Activated CD8-positive, alpha-beta T cell treated with anti-CD3 and anti-CD28 coated beads for 36 hours (primary cell): ENCODE measurements at regions not wholly inside any gene's neighbourhood (a gene's known extent, or its start where the extent isn't known, plus 50 kb on each side); places are given as distances from the start of the nearest gene placed in this dataset.
A peak's percentile ranks its signal among the peaks of the same experiment; 100 is the strongest.

Experiments
- ATAC-seq: fragments of 200-7000 bp; cut with Tn5 transposase; one replicate; pipeline ENCODE4 v1.10.0; 2021; ENCODE audit warnings: mild to moderate bottlenecking, moderate library complexity
- CTCF ChIA-PET: fragments of 350-600 bp; sonication (Branson Sonifier 250); formaldehyde crosslinking; loops from one replicate; lab custom pipeline; 2021; ENCODE audit warnings: antibody characterized with exemption; lab: Charles Lee
- POLR2A ChIA-PET: fragments of 350-600 bp; sonication (Branson Sonifier 250); formaldehyde crosslinking; loops from one replicate; lab custom pipeline; 2021; ENCODE audit warnings: antibody characterized with exemption; lab: Charles Lee
- DNase-seq: peaks from one replicate; pipeline ENCODE4 v3.0.0-alpha.2; 2020
- H3K27ac Mint-ChIP-seq: one replicate; pipeline ENCODE4 v1.8.0; 2021; ENCODE audit warnings: mild to moderate bottlenecking, mixed read lengths
- H3K27me3 Mint-ChIP-seq: one replicate; pipeline ENCODE4 v1.8.0; 2021; ENCODE audit warnings: mixed read lengths
- H3K36me3 Mint-ChIP-seq: one replicate; pipeline ENCODE4 v1.8.0; 2021; ENCODE audit warnings: low read depth, mixed read lengths
- H3K4me1 Mint-ChIP-seq: one replicate; pipeline ENCODE4 v1.8.0; 2021; ENCODE audit warnings: low read depth, mixed read lengths
- H3K4me3 Mint-ChIP-seq: one replicate; pipeline ENCODE4 v1.8.0; 2021; ENCODE audit warnings: mild to moderate bottlenecking, moderate library complexity, mixed read lengths
- H3K9me3 Mint-ChIP-seq: one replicate; pipeline ENCODE4 v1.8.0; 2021; ENCODE audit warnings: mixed read lengths
- intact Hi-C: fragments of 100-400 bp; cut with micrococcal nuclease; formaldehyde crosslinking; loops from one replicate; pipeline ENCODE4 v1.10.0; 2022
- TF ChIP-seq, protein P1 (sequence below): fragments of 200-600 bp; IDR thresholded peaks from one replicate; pipeline ENCODE4 v1.8.0; 2022; ENCODE audit warnings: antibody characterized with exemption, mild to moderate bottlenecking

DNA sequence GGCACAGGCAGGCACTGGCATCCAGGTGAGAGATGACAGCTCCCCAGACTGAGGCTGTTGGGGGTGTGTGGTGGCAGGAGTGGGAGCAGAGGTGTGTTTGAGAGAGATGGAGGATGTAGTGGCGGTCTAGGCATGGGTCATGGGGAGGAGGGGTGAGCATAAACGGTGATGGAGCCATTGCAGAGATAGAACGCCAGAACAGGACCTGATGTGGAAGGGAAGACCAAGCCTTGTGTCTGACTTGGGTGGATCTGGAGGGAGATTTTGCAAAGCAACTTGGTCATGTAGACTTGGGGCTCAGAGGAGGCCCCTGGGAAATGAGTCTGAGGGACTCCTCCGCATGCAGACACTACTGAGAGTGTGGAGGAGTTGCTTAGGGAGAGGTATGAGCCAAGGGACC, 50.0 kb upstream of the CLDN5 start:
- CTCF ChIA-PET: no interaction called here
- TF ChIP-seq, protein P1, sequence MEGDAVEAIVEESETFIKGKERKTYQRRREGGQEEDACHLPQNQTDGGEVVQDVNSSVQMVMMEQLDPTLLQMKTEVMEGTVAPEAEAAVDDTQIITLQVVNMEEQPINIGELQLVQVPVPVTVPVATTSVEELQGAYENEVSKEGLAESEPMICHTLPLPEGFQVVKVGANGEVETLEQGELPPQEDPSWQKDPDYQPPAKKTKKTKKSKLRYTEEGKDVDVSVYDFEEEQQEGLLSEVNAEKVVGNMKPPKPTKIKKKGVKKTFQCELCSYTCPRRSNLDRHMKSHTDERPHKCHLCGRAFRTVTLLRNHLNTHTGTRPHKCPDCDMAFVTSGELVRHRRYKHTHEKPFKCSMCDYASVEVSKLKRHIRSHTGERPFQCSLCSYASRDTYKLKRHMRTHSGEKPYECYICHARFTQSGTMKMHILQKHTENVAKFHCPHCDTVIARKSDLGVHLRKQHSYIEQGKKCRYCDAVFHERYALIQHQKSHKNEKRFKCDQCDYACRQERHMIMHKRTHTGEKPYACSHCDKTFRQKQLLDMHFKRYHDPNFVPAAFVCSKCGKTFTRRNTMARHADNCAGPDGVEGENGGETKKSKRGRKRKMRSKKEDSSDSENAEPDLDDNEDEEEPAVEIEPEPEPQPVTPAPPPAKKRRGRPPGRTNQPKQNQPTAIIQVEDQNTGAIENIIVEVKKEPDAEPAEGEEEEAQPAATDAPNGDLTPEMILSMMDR: no peak
- no peak overlapping the region for H3K27ac Mint-ChIP-seq
- no peak for ATAC-seq
- no peaks in the 10 kb centered on the region for H3K36me3 Mint-ChIP-seq
- no peaks in the 10 kb centered on the region for H3K9me3 Mint-ChIP-seq
- H3K4me3 Mint-ChIP-seq: no peak overlapping the region
- H3K27me3 Mint-ChIP-seq: no peaks in the 10 kb centered on the region
- POLR2A ChIA-PET: no interaction called here
- peaks cover 27% of the 10 kb centered on the region for H3K4me1 Mint-ChIP-seq
- no peak for DNase-seq
- intact Hi-C loops: no loop called here

DNA sequence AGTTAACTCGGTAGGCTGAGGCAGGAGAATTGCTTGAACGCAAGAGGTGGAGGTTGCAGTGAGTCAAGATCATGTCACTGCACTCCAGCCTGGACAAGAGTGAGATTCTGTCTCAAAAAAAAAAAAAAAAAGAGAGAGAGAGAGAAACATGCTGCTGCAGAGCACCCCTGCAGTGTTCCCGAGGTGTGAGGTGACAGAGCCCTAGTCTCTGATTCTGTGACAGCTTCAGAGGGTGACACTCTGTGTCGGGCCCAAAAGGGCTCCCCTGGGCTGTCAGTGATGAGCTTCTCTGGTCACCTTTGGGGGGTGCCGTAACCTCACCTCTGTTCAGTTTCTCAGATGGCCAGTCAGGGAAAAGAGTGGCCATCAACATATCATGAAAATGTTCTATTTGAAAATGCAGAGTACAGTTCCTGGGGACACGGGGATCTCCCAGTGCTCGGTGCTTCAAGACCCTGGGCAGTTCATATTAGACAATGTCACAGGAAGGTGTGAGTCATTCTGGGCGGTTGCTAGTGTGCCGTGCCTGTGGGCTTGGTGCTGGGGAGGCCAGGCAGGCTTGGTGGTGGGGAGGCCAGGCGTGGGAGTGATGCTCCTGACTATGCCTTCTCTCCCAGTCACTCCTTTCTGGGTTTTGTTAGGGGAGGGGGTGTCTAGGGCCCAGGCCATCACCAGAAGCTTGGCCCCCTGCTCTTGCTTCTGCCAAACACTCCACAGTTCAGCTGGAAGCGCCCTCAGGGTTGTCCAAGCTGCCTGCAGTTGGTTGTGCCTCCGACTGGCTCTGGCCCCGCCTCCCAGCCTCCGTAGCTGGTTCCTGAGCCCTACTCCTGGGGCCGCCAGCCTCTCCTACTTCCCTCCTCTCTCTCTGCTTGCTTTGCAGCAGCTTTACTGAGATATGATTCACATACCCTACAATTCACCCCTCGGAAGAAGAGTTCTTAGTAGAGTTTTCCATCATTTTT, 52.5 kb upstream of the CLDN5 start:
- ChIA-PET POLR2A (interaction anchor here (0.5 to 1.0 kb wide), 4 partner anchors 29 to 316 kb away, joined by 3 to 4 read pairs (median 3); no protein-coding TSS in a partner anchor), CTCF (interaction anchor here (1.0 to 1.9 kb wide), 2 partner anchors 54 to 99 kb away, joined by 3 to 5 read pairs; no protein-coding TSS in a partner anchor)
- no peaks in the 10 kb centered on the region for H3K27me3 Mint-ChIP-seq
- peak overlapping the region; percentile 47 for H3K27ac Mint-ChIP-seq
- DNase-seq (peak; percentile 81), ATAC-seq (peak; percentile 91)
- no peak overlapping the region for H3K4me3 Mint-ChIP-seq
- H3K36me3 Mint-ChIP-seq: no peaks in the 10 kb centered on the region
- TF ChIP-seq, protein P1: no peak
- no peaks in the 10 kb centered on the region for H3K9me3 Mint-ChIP-seq
- intact Hi-C loops: no loop called here
- peaks cover 41% of the 10 kb centered on the region for H3K4me1 Mint-ChIP-seq

DNA sequence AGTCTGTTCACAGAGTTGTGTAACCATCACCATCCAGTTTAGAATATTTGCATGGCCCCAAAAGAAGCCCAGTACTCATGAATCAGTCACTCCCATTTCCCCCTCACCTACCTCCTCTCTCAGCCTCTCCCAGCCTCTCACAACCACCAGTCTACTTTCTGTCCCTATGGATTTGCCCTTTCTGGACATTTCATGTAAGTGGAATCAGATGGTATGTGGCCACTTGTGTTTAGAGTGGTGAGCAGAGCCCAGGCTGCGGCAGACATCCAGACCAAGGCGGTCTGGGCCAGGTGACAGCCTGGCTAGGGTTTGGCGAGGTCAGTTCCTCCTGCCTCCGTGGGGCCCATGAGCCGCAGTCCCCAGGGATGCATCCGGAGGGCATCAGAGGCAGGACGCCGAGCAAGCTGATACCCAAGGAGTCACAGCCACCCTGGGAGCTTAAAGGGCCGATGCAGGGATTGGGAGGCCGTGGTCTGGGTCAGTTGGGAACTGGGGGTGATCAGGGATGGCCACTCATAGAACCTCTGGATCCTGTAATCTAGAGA, 53.3 kb upstream of the CLDN5 start:
- ATAC-seq (no peak), DNase-seq (no peak)
- no peak overlapping the region for H3K4me3 Mint-ChIP-seq
- H3K4me1 Mint-ChIP-seq: peaks cover 41% of the 10 kb centered on the region
- H3K27me3 Mint-ChIP-seq: no peaks in the 10 kb centered on the region
- ChIA-PET CTCF (interaction anchor here (1.9 kb wide), 1 partner anchor 53 kb away, joined by 5 read pairs; no protein-coding TSS in a partner anchor), POLR2A (no interaction called here)
- no peaks in the 10 kb centered on the region for H3K36me3 Mint-ChIP-seq
- TF ChIP-seq, protein P1: no peak
- intact Hi-C loops: no loop called here
- H3K9me3 Mint-ChIP-seq: no peaks in the 10 kb centered on the region
- H3K27ac Mint-ChIP-seq: peak overlapping the region; percentile 47

DNA sequence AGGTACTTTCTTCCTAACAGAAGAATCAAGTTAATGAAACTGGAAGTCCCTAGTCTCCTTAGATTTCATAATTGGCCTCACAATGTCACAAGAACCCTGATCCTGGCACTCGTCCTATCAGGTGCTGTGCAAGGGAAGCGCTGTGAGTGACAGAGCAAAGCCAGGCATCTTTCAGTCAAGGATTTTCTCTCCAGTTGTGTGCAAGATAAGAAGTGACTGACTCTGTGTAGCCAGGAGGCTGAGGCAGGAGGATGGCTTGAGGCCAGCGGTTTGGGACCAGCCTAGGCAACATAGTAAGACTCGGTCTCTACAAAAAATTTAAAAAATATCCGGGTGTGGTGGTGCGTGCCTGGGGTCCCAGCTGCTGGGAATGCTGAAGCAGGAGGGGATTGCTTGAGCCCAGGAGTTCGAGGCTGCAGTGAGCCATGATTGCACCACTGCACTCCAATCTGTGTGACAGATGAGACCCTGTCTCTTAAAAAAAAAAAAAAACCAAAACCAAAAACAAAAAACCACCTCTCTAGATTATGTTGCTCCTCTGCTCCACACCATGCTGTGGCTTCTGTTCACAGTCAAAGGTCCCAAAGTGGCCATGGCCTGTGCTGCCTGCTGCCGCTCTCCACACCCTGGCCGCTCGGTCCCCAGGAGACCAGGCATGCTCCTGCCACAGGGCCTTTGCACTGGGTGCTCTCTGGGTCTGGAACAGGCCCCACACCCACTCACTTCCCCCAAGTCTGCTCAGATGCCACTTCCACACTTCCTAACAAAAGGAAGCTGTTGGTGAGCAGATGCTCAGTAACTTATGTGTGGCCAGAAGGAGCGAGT, 54.2 kb upstream of the CLDN5 start:
- ATAC-seq: no peak
- ChIA-PET POLR2A (no interaction called here), CTCF (no interaction called here)

More for the DNA sequence above, 54.2 kb upstream of the CLDN5 start:
- H3K27ac Mint-ChIP-seq: peak overlapping the region; percentile 78
- no peak for DNase-seq
- intact Hi-C loops: no loop called here
- no peaks in the 10 kb centered on the region for H3K9me3 Mint-ChIP-seq
- TF ChIP-seq, protein P1: no peak
- H3K4me1 Mint-ChIP-seq: peaks cover 41% of the 10 kb centered on the region
- H3K27me3 Mint-ChIP-seq: no peaks in the 10 kb centered on the region
- H3K36me3 Mint-ChIP-seq: no peaks in the 10 kb centered on the region
- no peak overlapping the region for H3K4me3 Mint-ChIP-seq
